ENCODE measurements at regions not wholly inside any gene's neighbourhood (a gene's known extent, or its start where the extent isn't known, plus 50 kb on each side); places are given as distances from the start of the nearest gene placed in this dataset.
A peak's percentile ranks its signal among the peaks of the same experiment; 100 is the strongest.

- no peaks in the 10 kb centered on the region for H3K27me3 ChIP-seq
- H3K4me1 ChIP-seq = peaks cover 0 to 18% (median 0%) of the 10 kb centered on the region in 3 donors
- H3K4me3 ChIP-seq = no peak overlapping the region
- WGBS, 2 donors = 39 to 52% methylated on average over 2 of the region's 2 CpGs
- H3K9me3 ChIP-seq = no peaks in the 10 kb centered on the region
- TF ChIP-seq CTCF (IDR thresholded peaks at IDR 0.05) (no peak), POLR2A (IDR thresholded peaks at IDR 0.05) (no peak)
- intact Hi-C loops (cut with DNase I) = no loop called here
- H3K27ac ChIP-seq = peak overlapping the region in 1 of 4 donors; percentile 59
- no peak for DNase-seq
- no peaks in the 10 kb centered on the region for H3K36me3 ChIP-seq
Observed at GRCh38 chr15:35728219-35728940, 182.4 kb upstream of the DPH6 start.

- 66 to 75% methylated on average over 2 of the region's 2 CpGs for WGBS, 2 donors
- intact Hi-C loops (cut with DNase I) = no loop called here
- peaks cover 0 to 8% (median 0%) of the 10 kb centered on the region in 3 donors for H3K4me1 ChIP-seq
- no peak overlapping the region for H3K27ac ChIP-seq
- H3K9me3 ChIP-seq = no peaks in the 10 kb centered on the region
- H3K27me3 ChIP-seq = no peaks in the 10 kb centered on the region
- DNase-seq = no peak
- no peak overlapping the region for H3K4me3 ChIP-seq
- no peak for TF ChIP-seq CTCF (IDR thresholded peaks at IDR 0.05)
- no peak for TF ChIP-seq POLR2A (IDR thresholded peaks at IDR 0.05)
- no peaks in the 10 kb centered on the region for H3K36me3 ChIP-seq
Observed at GRCh38 chr15:35736150-35736549, 190.2 kb upstream of the DPH6 start.

- no peak overlapping the region for H3K4me3 ChIP-seq
- no peak for DNase-seq
- 75 to 82% methylated on average over 2 of the region's 2 CpGs for WGBS, 2 donors
- H3K4me1 ChIP-seq = peaks cover 0 to 8% (median 0%) of the 10 kb centered on the region in 3 donors
- TF ChIP-seq CTCF (IDR thresholded peaks at IDR 0.05) (no peak), POLR2A (IDR thresholded peaks at IDR 0.05) (no peak)
- no peaks in the 10 kb centered on the region for H3K27me3 ChIP-seq
- no peak overlapping the region for H3K27ac ChIP-seq
- H3K9me3 ChIP-seq = no peaks in the 10 kb centered on the region
- intact Hi-C loops (cut with DNase I) = no loop called here
- H3K36me3 ChIP-seq = no peaks in the 10 kb centered on the region
Observed at GRCh38 chr15:35737441-35737840, 191.5 kb upstream of the DPH6 start.

GRCh38 chr15:35738370-35738769, 192.4 kb upstream of the DPH6 start:
- no peak for TF ChIP-seq CTCF (IDR thresholded peaks at IDR 0.05)

GRCh38 chr15:35740761-35741160, 194.8 kb upstream of the DPH6 start:
- intact Hi-C loops (cut with DNase I) = no loop called here
- Histone ChIP-seq H3K4me1 (peaks cover 0 to 8% (median 0%) of the 10 kb centered on the region in 3 donors), H3K27me3 (no peaks in the 10 kb centered on the region), H3K27ac (no peak overlapping the region), H3K9me3 (no peaks in the 10 kb centered on the region), H3K36me3 (no peaks in the 10 kb centered on the region), H3K4me3 (no peak overlapping the region)
- DNase-seq = no peak
- TF ChIP-seq CTCF (IDR thresholded peaks at IDR 0.05) (no peak), POLR2A (IDR thresholded peaks at IDR 0.05) (no peak)

More at GRCh38 chr15:35738370-35738769, 192.4 kb upstream of the DPH6 start:
- intact Hi-C loops (cut with DNase I) = no loop called here
- Histone ChIP-seq H3K4me1 (peaks cover 0 to 8% (median 0%) of the 10 kb centered on the region in 3 donors), H3K4me3 (no peak overlapping the region), H3K36me3 (no peaks in the 10 kb centered on the region), H3K27me3 (no peaks in the 10 kb centered on the region), H3K27ac (no peak overlapping the region), H3K9me3 (no peaks in the 10 kb centered on the region)
- no peak for DNase-seq
- WGBS, 2 donors = 55 to 67% methylated on average over 3 of the region's 3 CpGs

All from esophagus squamous epithelium (tissue), 5 donors.